ENCODE measurements at regions not wholly inside any gene's neighbourhood (a gene's known extent, or its start where the extent isn't known, plus 50 kb on each side); places are given as distances from the start of the nearest gene placed in this dataset.

DNA sequence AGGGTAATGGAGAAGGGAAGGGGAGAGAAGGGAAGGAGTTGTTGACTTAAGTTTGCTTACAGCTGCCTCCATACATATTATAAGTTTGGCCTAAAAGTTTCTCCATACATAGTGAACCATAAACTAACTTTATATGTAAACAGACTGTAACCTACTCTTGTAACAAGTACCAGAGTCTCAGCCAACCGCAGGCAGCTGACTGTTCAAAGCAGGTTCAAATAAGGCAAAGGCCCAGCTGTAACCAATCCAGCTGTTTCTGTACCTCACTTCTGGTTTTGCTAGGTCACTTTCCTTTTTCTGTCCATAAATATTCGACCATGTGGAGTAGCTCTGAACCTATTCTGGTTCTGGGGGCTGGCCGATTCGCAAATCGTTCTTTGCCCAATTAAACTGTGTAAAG, 591.2 kb downstream of the INSC start:
- no peak for DNase-seq

DNA sequence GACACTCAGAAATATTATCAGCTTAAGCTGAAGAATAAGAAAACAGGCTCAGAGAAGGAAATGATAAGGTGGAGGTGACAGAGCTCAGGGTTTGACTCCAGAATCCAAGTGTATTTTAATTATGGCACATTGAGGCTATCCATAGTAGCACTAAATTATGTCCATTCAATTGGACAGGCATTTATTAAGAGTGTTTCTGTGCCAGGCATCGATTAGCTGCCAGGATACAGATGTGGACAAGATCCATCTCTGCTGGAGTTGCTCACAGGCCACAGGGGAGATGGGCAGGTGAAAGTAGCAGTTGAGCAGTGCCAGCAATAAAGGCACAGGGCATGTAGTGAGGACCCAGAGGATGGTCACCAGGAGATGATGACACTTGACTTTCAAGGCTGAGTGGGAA, 592.5 kb downstream of the INSC start:
- DNase-seq: no peak

DNA sequence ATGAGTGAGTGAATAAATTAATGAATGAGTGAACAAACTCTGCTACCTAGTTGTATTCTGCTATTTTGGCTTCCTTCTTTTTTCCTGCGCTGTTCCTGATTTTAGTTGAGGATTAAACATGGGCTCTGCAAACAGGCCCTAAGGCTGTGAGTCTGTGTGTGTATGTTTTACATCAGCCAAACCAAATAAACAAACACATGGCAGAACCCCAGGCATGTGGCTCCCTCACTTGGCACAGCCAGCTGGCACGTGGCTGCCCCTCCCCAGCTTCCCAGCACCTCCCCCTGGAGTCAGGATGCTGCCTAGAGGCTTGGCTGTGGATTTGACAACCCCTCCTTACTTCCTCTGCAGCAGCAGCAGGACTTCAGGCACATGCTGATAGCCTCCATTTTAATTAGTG, 593.2 kb downstream of the INSC start:
- peak; percentile 95 for DNase-seq

GRCh38 chr11:15710580-15711275, 596.0 kb downstream of the INSC start:
- DNase-seq: no peak

- DNase-seq: no peak
Measured at GRCh38 chr11:15711311-15711710, 596.6 kb downstream of the INSC start.

GRCh38 chr11:15714641-15715399, 600.1 kb downstream of the INSC start:
- DNase-seq: no peak

GRCh38 chr11:15716550-15716949, 601.8 kb downstream of the INSC start:
- DNase-seq: no peak

DNA sequence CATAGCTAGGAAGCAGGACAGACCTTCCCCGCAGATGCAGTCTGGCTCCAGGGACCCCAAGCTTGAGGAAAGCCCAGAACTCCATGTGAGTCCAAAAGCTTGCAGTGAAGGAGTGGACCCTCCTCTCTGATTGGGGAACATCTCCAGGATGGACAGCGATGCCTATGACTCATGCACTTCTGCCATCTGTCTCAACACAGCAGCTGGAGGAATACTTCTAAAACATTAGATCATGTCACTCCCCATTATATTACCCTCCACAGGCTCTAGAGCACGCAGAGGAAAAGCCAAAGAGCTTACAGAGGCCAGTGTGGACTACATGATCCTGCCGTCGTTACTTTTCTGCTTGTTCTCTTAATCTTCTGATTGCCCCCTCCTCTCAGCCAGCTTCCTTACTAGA, 605.7 kb downstream of the INSC start:
- no peak for DNase-seq

DNA sequence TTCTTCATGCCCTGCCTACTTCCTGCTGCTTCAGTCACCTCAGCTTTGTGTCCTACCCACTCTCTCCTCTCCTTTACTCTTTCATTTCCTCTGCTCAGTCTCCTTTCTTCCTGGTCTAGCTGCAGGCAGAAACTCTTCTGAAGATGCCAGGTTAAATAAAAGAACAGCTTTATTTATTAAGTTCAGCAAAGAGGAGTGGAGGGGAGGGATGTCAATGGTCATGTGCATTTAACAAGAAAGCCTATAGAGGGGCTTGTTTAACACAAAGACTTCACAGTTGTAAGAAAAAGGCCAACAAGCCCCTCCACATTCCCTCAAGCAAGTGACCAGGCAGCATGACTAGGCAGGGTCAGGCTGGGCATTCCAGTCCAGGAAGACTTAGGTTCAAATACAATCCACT, 609.2 kb downstream of the INSC start:
- no peak for DNase-seq

GRCh38 chr11:15724601-15725000, 609.9 kb downstream of the INSC start:
- DNase-seq: no peak

- no peak for DNase-seq
Measured at GRCh38 chr11:15725246-15725645, 610.5 kb downstream of the INSC start.

- no peak for DNase-seq
Measured at GRCh38 chr11:15726221-15726746, 611.6 kb downstream of the INSC start.

DNA sequence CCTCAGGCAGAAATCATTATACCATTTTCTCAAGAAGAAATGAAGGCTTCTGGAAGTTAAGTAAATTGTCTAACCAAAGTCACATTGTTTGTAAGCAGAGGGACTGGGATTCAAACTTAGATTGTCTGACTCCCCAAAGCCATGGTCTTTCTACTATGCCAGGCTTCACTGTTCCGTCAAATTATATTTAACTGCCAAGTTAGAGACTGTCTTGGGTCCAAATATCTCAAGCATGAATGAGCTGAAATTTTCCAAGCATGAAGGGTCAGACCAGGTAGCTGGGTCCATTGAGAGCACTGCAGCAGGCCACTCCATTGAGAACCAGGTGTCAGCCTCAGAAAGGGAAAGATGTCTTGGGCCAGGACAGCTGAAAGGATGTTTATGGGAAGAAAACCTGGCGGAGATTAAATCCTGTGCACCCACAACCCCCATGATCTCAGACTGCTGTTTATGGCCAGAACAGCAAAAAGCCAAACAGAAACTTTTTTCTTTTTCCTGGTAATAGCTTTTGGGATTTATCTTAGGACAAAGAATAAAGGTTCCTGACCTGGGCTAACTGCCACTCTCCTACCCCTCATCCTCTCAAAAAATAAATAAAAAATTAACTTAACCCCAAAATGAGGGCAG, 612.3 kb downstream of the INSC start:
- no peak for DNase-seq

DNA sequence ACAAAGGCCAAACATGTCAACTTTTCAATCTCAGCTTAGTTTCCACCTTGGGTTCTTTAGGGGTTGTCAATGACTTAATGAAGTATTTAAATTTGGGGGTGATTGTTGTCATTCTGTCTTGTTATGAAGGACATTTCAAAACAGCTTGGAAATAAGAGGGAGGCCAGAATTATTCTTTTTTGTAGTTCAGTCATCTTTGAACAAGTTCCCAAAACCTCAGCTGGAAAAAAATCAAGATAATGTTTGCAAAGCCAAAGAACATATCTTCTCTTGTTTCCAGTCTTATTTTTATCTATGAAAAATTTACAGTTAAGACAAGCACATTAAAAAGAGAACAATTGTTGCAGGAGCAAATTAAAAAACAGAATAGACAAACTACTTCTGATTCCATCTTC, 612.8 kb downstream of the INSC start:
- DNase-seq: no peak

- DNase-seq: no peak
Measured at GRCh38 chr11:15728207-15728606, 613.5 kb downstream of the INSC start.

- no peak for DNase-seq
Measured at GRCh38 chr11:15730263-15730994, 615.7 kb downstream of the INSC start.

DNA sequence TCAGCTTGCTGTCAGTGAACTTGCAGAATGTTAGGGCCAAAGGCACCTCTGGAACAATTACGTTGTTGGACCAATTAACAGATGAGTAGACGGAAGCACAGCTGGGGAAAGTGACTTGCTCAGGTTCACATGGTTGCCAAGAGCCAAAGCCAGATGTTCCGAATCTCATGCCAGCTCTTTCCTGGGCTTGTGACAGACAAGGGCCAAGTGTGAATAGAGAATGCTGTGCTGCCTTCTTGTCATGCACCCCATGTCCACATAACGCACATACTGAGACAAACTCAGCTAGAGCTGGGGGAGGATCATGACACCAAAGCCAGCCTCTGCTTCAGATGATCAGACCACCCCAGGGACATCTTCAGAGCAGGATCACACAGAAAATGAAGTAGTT, 616.3 kb downstream of the INSC start:
- DNase-seq: no peak

GRCh38 chr11:15735706-15736105, 620.6 kb downstream of the SOX6 start:
- no peak for DNase-seq

GRCh38 chr11:15737320-15737719, 619.0 kb downstream of the SOX6 start:
- DNase-seq: no peak

DNA sequence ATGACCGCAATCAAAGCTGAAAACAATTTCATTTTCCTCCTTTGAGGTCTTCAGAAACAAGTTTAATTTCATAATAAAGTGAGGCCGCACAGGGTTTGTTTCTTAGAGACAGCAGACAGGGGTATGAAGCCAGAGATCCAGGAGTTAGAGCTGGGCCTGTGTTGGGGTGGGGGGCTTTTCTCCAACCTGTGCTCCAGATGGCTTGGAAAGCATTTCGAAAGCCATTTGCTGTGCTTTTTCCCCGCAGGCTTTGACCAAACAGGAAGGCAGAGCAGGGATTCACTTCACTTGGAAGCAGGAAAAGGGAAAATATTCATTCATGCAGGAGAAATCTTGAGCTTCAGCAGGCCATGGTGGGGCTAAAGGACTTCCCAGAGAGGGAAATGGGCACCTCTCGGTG, 617.4 kb downstream of the SOX6 start:
- DNase-seq: no peak

GRCh38 chr11:15742626-15743519, 613.5 kb downstream of the SOX6 start:
- no peak for DNase-seq

DNA sequence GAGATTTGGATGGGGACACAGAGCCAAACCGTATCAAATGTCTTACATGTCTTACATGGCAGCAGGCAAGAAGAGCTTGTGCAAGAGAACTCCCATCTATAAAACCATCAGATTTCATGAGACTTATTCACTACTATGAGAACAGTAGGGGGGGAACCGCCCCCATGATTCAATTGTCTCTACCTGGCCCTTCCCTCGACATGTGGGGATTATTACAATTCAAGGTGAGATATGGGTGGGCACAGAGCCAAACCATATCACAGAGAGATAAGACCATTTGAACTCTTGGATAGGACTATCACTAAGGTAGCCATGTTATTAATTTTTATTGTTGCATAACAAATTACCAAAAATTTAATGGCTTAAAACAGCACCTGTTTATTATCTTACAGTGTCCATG, 611.7 kb downstream of the SOX6 start:
- no peak for DNase-seq

Data from COR-L47 (cell line).